IMR-90 (cell line): ENCODE measurements at regions not wholly inside any gene's neighbourhood (a gene's known extent, or its start where the extent isn't known, plus 50 kb on each side); places are given as distances from the start of the nearest gene placed in this dataset.

ENCODE experiments used
- ATAC-seq: fragments of 200-7000 bp; cut with Tn5 transposase; 2 replicates; pipeline ENCODE4 v1.9.1; 2020; ENCODE audit warnings: low read depth, mild to moderate bottlenecking, moderate library complexity
- BruUV-seq: library from RNA; stranded (reverse); fragments of 400-500 nt; replicated peaks from 2 replicates; lab custom pipeline; 2021; lab: Mats Ljungman, UMichigan
- CTCF ChIA-PET: fragments of 300-600 bp; formaldehyde crosslinking; extraction: SDS; loops from one replicate; lab custom pipeline; 2021; ENCODE audit warnings: antibody characterized with exemption; lab: Yijun Ruan, JAX
- POLR2A ChIA-PET: fragments of 300-600 bp; sonication (Branson Sonifier 250); formaldehyde crosslinking; loops from one replicate; lab custom pipeline; 2022; ENCODE audit warnings: antibody characterized with exemption; ENCODE audit not compliant: unreplicated experiment; lab: Charles Lee
- DNase-seq: peaks from one replicate; pipeline ENCODE4 v3.0.0; 2013
- H2AFZ ChIP-seq: replicated peaks from 2 replicates; pipeline ENCODE3; 2013; ENCODE audit warnings: low read length, mild to moderate bottlenecking; ENCODE audit not compliant: poor library complexity
- H2AK5ac ChIP-seq: 2 replicates; pipeline ENCODE4 v1.6.1; 2013; ENCODE audit warnings: low read depth, low read length, inconsistent platforms
- H2AK9ac ChIP-seq: replicated peaks from 2 replicates; pipeline ENCODE3; 2013; ENCODE audit warnings: mild to moderate bottlenecking, low read depth, low read length, moderate library complexity; ENCODE audit not compliant: poor library complexity
- H2BK120ac ChIP-seq: 2 replicates; pipeline ENCODE4 v1.6.1; 2013; ENCODE audit warnings: low read depth, low read length, inconsistent platforms
- H2BK15ac ChIP-seq: 3 replicates; pipeline ENCODE4 v1.6.1; 2013; ENCODE audit warnings: low read depth, low read length, inconsistent platforms
- H2BK20ac ChIP-seq: 2 replicates; pipeline ENCODE4 v1.6.1; 2013; ENCODE audit warnings: low read depth, mild to moderate bottlenecking, inconsistent platforms, low read length, moderate library complexity
- H2BK5ac ChIP-seq: 2 replicates; pipeline ENCODE4 v1.6.1; 2013; ENCODE audit warnings: mild to moderate bottlenecking, low read depth, low read length, inconsistent platforms; ENCODE audit not compliant: poor library complexity, severe bottlenecking
- H3K14ac ChIP-seq: replicated peaks from 2 replicates; pipeline ENCODE4 v1.6.1; 2013; ENCODE audit warnings: low read depth, low read length, inconsistent platforms
- H3K18ac ChIP-seq: 2 replicates; pipeline ENCODE4 v1.6.1; 2013; ENCODE audit warnings: low read depth, low read length, control low read depth
- H3K23ac ChIP-seq: 2 replicates; pipeline ENCODE4 v1.6.1; 2013; ENCODE audit warnings: low read depth, low read length, inconsistent platforms
- H3K27ac ChIP-seq: 2 replicates; pipeline ENCODE4 v1.5.1; 2013; ENCODE audit warnings: mild to moderate bottlenecking, control low read depth, low read length; ENCODE audit not compliant: insufficient read depth
- H3K27me3 ChIP-seq: 2 replicates; pipeline ENCODE4 v1.6.1; 2013; ENCODE audit warnings: low read length; ENCODE audit not compliant: control insufficient read depth, insufficient read depth
- H3K36me3 ChIP-seq: 2 replicates; pipeline ENCODE4 v1.6.1; 2013; ENCODE audit warnings: low read length, mixed read lengths; ENCODE audit not compliant: control insufficient read depth, insufficient read depth
- H3K4ac ChIP-seq: 2 replicates; pipeline ENCODE4 v1.6.1; 2013; ENCODE audit warnings: low read depth, low read length, inconsistent platforms
- H3K4me1 ChIP-seq: 2 replicates; pipeline ENCODE4 v1.6.1; 2013; ENCODE audit warnings: low read length, mixed read lengths; ENCODE audit not compliant: control insufficient read depth, insufficient read depth
- H3K4me2 ChIP-seq: 2 replicates; pipeline ENCODE4 v1.6.1; 2013; ENCODE audit warnings: low read depth, mild to moderate bottlenecking, control low read depth, low read length, moderate library complexity
- H3K4me3 ChIP-seq: 2 replicates; pipeline ENCODE4 v1.5.1; 2013; ENCODE audit warnings: low read depth, mild to moderate bottlenecking, control low read depth, low read length, moderate library complexity; ENCODE audit not compliant: insufficient read depth
- H3K56ac ChIP-seq: 2 replicates; pipeline ENCODE4 v1.6.1; 2013; ENCODE audit warnings: low read length, inconsistent platforms; ENCODE audit not compliant: insufficient read depth; ENCODE audit errors: extremely low read depth
- H3K79me1 ChIP-seq, 2 experiments: 2 replicates each; pipeline ENCODE4 v1.6.1; 2013; ENCODE audit warnings: low read length in 2 of 2, inconsistent platforms in 1 of 2, low read depth in 1 of 2
- H3K9ac ChIP-seq: 2 replicates; pipeline ENCODE4 v1.6.1; 2013; ENCODE audit warnings: low read depth, low read length, control low read depth
- H3K9me1 ChIP-seq: 2 replicates; pipeline ENCODE4 v1.6.1; 2013; ENCODE audit warnings: low read length, inconsistent platforms; ENCODE audit not compliant: insufficient read depth
- H3K9me3 ChIP-seq: 2 replicates; pipeline ENCODE4 v1.6.1; 2013; ENCODE audit warnings: low read length; ENCODE audit not compliant: control insufficient read depth, insufficient read depth
- H4K20me1 ChIP-seq: 2 replicates; pipeline ENCODE4 v1.6.1; 2013; ENCODE audit warnings: low read length, inconsistent platforms; ENCODE audit not compliant: insufficient read depth
- H4K5ac ChIP-seq: 2 replicates; pipeline ENCODE4 v1.6.1; 2013; ENCODE audit warnings: mild to moderate bottlenecking, low read depth, low read length, control low read depth
- H4K8ac ChIP-seq, 2 experiments: 2 replicates each; pipeline ENCODE4 v1.6.1; 2013; ENCODE audit warnings: low read depth in 2 of 2, low read length in 2 of 2, control low read depth in 1 of 2, inconsistent platforms in 1 of 2
- H4K91ac ChIP-seq: 2 replicates; pipeline ENCODE4 v1.6.1; 2013; ENCODE audit warnings: low read depth, low read length, inconsistent platforms; ENCODE audit not compliant: insufficient read depth
- CHD1 ChIP-seq: IDR thresholded peaks from 2 replicates; pipeline ENCODE4 v1.6.1; 2012; ENCODE audit warnings: low read depth, low read length, improper control_type of control experiment
- ELK1 ChIP-seq: fragments of 150-350 bp; IDR thresholded peaks from 2 replicates; pipeline ENCODE4 v1.6.1; 2016; ENCODE audit warnings: low read depth, mild to moderate bottlenecking, low read length, moderate library complexity, borderline replicate concordance
- FOS ChIP-seq: fragments of 150-350 bp; IDR thresholded peaks from 2 replicates; pipeline ENCODE4 v1.6.1; 2016; ENCODE audit warnings: low read depth, low read length
- MAFK ChIP-seq: IDR thresholded peaks from 2 replicates; pipeline ENCODE4 v1.6.1; 2012; ENCODE audit warnings: low read depth, low read length, improper control_type of control experiment
- MAZ ChIP-seq: IDR thresholded peaks from 2 replicates; pipeline ENCODE4 v1.6.1; 2012; ENCODE audit warnings: low read depth, mild to moderate bottlenecking, low read length, improper control_type of control experiment, moderate library complexity, borderline replicate concordance
- MXI1 ChIP-seq: IDR thresholded peaks from 2 replicates; pipeline ENCODE4 v1.6.1; 2012; ENCODE audit warnings: low read depth, mild to moderate bottlenecking, low read length, moderate library complexity, borderline replicate concordance
- NFE2L2 ChIP-seq: fragments of 150-350 bp; IDR thresholded peaks from 2 replicates; pipeline ENCODE4 v1.6.1; 2016; ENCODE audit warnings: low read depth, mild to moderate bottlenecking, low read length
- POLR2A ChIP-seq: IDR thresholded peaks from 2 replicates; pipeline ENCODE4 v1.6.1; 2012; ENCODE audit warnings: mild to moderate bottlenecking, low read depth, low read length
- RAD21 ChIP-seq: IDR thresholded peaks from 2 replicates; pipeline ENCODE4 v1.6.1; 2012; ENCODE audit warnings: low read length, improper control_type of control experiment
- RCOR1 ChIP-seq: IDR thresholded peaks from 2 replicates; pipeline ENCODE4 v1.6.1; 2012; ENCODE audit warnings: mild to moderate bottlenecking, low read length, improper control_type of control experiment; ENCODE audit not compliant: insufficient replicate concordance
- RFX5 ChIP-seq: IDR thresholded peaks from 2 replicates; pipeline ENCODE4 v1.8.0; 2012; ENCODE audit warnings: low read depth, mild to moderate bottlenecking, low read length, moderate library complexity
- WGBS, 2 experiments: methylation state at CpG; one replicate each; pipeline versions ENCODE4 v1.1.5 to v1.1.7; 2013; ENCODE audit warnings: missing lambda C conversion rate in 2 of 2; ENCODE audit not compliant: insufficient read length in 1 of 2; ENCODE audit errors: extremely low coverage in 2 of 2; 5-methylcytosine and 5-hydroxymethylcytosine counted together
- dilution Hi-C: fragments of 300-500 bp; cut with HindIII; formaldehyde crosslinking; loops from one replicate; pipeline ENCODE4 v1.14.3; 2018; ENCODE audit warnings: low sequenced_read_pairs; ENCODE audit not compliant: unreplicated experiment
- in situ Hi-C: fragments of 300-500 bp; cut with MboI; formaldehyde crosslinking; loops from 3 replicates; pipeline ENCODE4 v1.14.3; 2019; ENCODE audit warnings: low sequenced_read_pairs, inconsistent platforms, mixed read lengths
- intact Hi-C: fragments of 100-400 bp; cut with micrococcal nuclease; formaldehyde crosslinking; loops from 2 replicates; pipeline ENCODE4 v1.10.0; 2022

- no peak overlapping the region for H4K5ac ChIP-seq
- no peak for DNase-seq
- ATAC-seq: no peak
- H2AK5ac ChIP-seq: no peak overlapping the region
- H3K9me3 ChIP-seq: peaks cover 14% of the 10 kb centered on the region
- ChIA-PET CTCF (no interaction called here), POLR2A (no interaction called here)
- no peak overlapping the region for H2BK15ac ChIP-seq
- no peak overlapping the region for H2BK20ac ChIP-seq
- no peaks in the 10 kb centered on the region for H3K9me1 ChIP-seq
- H3K23ac ChIP-seq: no peak overlapping the region
- H3K4me2 ChIP-seq: no peak overlapping the region
- H4K91ac ChIP-seq: no peak overlapping the region
- intact Hi-C loops (loop anchor here (5.0 kb wide), 1 partner anchor 812 kb away; no protein-coding TSS in a partner anchor), in situ Hi-C loops (no loop called here), dilution Hi-C loops (no loop called here)
- WGBS, 2 experiments: no CpG with 5 or more reads among the region's 2 CpGs
- H3K14ac ChIP-seq: no peak overlapping the region
- no peak overlapping the region for H3K56ac ChIP-seq
- H3K18ac ChIP-seq: no peak overlapping the region
- no peak overlapping the region for H2AK9ac ChIP-seq
- H3K27me3 ChIP-seq: no peaks in the 10 kb centered on the region
- H2AFZ ChIP-seq: no peak overlapping the region
- no peak overlapping the region for H3K27ac ChIP-seq
- H2BK120ac ChIP-seq: no peak overlapping the region
- no peaks in the 10 kb centered on the region for H3K79me1 ChIP-seq
- no peak overlapping the region for H3K9ac ChIP-seq
- TF ChIP-seq CHD1: no peak
- no peak for TF ChIP-seq RAD21
- TF ChIP-seq NFE2L2: no peak
- no peak for TF ChIP-seq FOS
- no peak for TF ChIP-seq RCOR1
- TF ChIP-seq MAZ: no peak
- TF ChIP-seq MAFK: no peak
- TF ChIP-seq RFX5: no peak
- TF ChIP-seq MXI1: no peak
- TF ChIP-seq POLR2A: no peak
- no peak for TF ChIP-seq ELK1
- H4K8ac ChIP-seq: no peak overlapping the region
- no peaks in the 10 kb centered on the region for H3K4me1 ChIP-seq
- no peak overlapping the region for H3K4me3 ChIP-seq
- BruUV-seq: no TSS peak
- no peaks in the 10 kb centered on the region for H3K36me3 ChIP-seq
- no peaks in the 10 kb centered on the region for H4K20me1 ChIP-seq
- no peak overlapping the region for H3K4ac ChIP-seq
- no peak overlapping the region for H2BK5ac ChIP-seq
Observed at GRCh38 chr22:34114406-34114805, 194.1 kb upstream of the LARGE1 start.
